Suppressor macrophage treated with lipopolysaccharide for 4 hours (primary cell): ENCODE measurements at regions not wholly inside any gene's neighbourhood (a gene's known extent, or its start where the extent isn't known, plus 50 kb on each side); places are given as distances from the start of the nearest gene placed in this dataset.

Source experiments
- DNase-seq: peaks from one replicate; pipeline ENCODE4 v3.0.0-alpha.2; 2020

- DNase-seq = no peak
These were observed 57.7 kb upstream of the MAML3 start for GRCh38 chr4:140211693-140212092.

GRCh38 chr4:140211161-140211560, 57.2 kb upstream of the MAML3 start:
- no peak for DNase-seq

GRCh38 chr4:140208921-140209320, 54.9 kb upstream of the MAML3 start:
- DNase-seq = no peak
